GM12873 (cell line): ENCODE measurements at regions not wholly inside any gene's neighbourhood (a gene's known extent, or its start where the extent isn't known, plus 50 kb on each side); places are given as distances from the start of the nearest gene placed in this dataset.

Experiments used
- TF ChIP-seq, protein P1 (sequence below): IDR thresholded peaks from 2 replicates; pipeline ENCODE4 v1.5.1; 2012; ENCODE audit warnings: low read depth, mild to moderate bottlenecking, moderate library complexity, low read length, control low read depth; ENCODE audit not compliant: insufficient read depth; ENCODE audit errors: missing control alignments

DNA sequence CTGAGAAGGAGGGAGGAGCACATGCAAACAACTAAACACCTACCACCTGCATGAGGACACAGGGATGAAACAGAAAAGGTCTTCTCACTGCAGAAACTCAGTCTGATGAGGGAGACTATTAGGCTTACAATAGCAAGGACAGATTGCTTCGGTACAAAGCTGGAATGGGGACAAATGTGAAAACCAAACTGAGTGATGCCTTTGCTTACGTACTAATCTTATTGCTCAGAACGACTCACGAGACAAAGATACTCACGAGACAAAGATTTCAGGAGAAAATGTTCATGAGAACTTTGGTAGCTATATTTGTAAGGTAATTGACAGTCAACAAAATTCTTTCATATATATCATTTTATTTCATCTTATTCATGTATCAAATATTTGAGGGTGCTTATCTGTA lies 71.9 kb upstream of the TAF1L start:
- TF ChIP-seq, protein P1, sequence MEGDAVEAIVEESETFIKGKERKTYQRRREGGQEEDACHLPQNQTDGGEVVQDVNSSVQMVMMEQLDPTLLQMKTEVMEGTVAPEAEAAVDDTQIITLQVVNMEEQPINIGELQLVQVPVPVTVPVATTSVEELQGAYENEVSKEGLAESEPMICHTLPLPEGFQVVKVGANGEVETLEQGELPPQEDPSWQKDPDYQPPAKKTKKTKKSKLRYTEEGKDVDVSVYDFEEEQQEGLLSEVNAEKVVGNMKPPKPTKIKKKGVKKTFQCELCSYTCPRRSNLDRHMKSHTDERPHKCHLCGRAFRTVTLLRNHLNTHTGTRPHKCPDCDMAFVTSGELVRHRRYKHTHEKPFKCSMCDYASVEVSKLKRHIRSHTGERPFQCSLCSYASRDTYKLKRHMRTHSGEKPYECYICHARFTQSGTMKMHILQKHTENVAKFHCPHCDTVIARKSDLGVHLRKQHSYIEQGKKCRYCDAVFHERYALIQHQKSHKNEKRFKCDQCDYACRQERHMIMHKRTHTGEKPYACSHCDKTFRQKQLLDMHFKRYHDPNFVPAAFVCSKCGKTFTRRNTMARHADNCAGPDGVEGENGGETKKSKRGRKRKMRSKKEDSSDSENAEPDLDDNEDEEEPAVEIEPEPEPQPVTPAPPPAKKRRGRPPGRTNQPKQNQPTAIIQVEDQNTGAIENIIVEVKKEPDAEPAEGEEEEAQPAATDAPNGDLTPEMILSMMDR: no peak

DNA sequence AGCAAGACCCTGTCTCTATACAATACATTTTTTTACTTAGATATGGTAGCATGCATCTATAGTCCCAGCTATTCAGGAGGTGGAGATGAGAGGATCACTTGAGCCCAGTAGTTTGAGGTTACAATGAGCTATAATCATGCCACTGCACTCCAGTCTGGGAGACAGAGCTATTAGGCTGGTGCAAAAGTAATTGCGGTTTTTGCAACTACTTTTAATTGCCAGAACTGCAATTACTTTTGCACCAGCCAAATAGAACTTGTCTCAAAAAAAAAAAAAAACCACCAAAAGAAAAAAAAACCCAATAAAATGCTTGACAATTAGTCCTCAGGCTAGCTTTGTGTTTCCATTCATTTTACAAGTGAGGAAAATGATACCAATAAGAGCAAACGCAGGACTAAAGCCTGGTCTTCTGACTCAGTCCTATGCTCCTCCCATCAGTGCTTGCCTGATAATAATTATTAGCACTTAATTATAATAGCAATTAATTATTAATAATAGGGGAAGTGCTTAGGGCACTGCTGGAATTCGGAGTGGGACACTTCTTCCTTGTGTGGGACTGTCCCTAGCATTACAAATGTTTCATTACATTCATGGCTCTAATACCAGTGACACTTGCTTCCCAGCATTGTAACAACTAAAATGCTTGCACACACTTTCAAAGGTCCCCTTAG lies 73.1 kb upstream of the TAF1L start:
- TF ChIP-seq, protein P1: no peak

DNA sequence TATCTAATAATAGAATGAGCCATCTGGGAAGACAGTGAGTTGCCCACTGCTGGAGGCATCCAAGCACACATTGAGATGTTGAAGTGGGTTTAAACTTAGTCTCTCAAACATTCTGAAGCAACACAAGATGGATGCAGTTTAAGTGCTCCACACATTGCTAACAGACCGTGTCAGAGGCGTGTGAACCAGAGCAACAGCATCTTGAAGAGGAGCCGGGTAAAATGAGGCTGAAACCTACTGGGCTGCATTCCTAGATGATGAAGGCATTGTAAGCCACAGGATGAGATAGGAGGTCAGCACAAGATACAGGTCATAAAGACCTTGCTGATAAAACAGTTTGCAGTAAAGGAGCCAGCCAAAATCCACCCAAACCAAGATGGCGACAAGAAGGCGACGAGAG lies 73.5 kb upstream of the TMEM215 start:
- TF ChIP-seq, protein P1: no peak

DNA sequence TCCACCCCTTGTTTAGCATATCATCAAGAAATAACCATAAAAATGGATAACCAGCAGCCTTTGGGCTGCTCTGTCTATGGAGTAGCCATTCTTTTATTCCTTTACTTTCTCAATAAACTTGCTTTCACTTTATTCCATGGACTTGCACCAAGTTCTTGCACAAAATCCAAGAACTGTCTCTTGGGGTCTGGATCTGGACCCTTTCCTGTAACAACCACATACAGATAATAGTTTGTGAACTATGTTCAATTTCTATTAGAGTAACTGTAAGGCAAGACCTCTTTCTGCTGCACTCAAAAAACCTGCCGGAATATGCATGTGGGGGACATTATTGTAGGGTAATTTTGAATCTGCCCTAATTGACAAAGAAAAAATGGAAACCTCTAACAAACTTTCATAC lies 66.9 kb upstream of the TMEM215 start:
- TF ChIP-seq, protein P1: no peak

DNA sequence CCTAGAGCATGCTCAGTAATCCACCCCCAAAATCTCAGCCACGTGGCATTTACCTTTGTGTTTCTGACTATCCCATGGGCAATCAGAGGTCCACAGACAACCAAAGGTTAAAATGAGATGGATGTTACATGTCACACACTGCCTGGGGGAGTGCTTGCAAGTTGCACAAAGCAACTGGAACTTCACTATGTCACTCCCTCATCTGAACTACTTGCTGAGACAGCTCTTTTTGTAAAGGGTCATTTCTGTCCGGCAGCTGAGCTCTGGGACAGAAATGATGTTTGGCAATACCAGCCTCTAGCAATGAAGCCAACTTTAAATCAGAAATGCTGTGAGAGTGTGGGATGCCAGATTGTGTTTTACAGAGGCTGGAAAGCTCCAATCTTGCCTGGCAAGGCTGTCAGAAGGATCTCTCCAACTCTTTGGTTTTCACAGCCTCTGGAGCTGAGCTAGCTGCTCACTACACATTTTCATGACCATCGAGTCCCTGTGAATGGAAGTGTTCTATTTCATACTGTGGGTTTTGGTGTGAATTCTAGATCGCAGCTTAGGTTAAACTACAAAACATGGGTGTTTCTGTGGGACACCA lies 66.3 kb upstream of the TMEM215 start:
- TF ChIP-seq, protein P1: no peak

DNA sequence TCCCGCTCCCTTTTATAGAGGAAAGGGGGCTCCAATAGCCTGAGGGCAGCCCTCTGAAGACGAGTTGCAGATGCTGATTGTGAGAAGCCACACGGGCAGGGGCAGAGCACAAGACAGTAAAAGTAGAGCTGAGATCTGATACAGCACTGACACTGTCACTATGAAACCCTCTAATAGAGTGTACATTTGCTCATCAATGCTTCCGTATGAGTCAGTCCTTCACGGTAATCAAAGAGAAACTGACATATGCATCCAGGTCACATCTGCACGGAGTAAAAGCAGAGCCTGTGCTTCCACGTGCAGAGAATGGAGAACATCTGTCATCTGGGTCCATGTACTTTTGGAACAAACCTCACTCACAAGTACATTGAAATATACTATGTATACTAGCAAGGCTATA lies 60.6 kb upstream of the TMEM215 start:
- TF ChIP-seq, protein P1: no peak

DNA sequence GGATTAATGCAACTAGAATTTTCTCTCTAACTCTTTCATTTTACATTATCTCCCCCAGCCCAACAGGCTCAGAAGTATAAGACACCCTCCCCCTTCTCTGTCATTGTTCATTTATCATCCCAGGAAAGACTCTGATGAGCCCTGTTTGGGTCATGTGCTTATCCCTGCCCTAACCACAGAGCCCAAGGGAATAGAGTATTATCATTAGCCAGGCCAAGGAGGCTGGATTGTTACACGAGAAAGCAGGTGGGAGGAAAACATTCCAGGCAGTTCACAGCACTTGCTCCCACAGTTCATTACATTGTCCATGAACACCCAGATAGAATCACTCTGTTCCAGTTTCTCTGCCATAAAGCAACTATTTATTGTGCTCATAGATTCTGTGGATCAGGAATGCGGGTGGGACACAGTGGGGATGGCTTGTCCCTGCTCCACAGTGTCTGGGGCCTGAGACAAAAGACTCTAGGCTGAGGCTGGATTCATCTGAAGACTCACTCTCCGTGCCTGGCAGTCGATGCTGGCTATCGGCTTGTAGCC lies 59.5 kb upstream of the TMEM215 start:
- TF ChIP-seq, protein P1: no peak
